ENCODE measurements at regions not wholly inside any gene's neighbourhood (a gene's known extent, or its start where the extent isn't known, plus 50 kb on each side); places are given as distances from the start of the nearest gene placed in this dataset.

DNA sequence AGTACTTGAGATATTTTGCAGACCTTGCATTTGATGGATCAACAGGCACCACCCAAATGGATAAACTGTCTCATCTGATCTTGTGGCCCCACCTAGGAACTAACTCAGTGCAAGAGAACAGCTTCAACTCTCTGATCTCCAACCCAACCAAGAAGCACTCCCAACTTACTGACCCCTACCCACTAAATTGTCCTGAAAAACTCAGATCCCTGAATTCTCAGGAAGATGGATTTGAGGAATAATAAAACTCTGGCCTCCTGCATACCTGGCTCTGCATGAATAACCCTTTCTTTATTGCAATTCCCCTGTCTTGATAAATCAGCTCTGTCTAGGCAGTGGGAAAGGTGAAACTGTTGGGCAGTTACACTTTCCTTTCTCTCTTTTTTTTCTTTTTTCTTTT, 247.9 kb downstream of the ZPLD1 start:
- TF ChIP-seq, protein P1, sequence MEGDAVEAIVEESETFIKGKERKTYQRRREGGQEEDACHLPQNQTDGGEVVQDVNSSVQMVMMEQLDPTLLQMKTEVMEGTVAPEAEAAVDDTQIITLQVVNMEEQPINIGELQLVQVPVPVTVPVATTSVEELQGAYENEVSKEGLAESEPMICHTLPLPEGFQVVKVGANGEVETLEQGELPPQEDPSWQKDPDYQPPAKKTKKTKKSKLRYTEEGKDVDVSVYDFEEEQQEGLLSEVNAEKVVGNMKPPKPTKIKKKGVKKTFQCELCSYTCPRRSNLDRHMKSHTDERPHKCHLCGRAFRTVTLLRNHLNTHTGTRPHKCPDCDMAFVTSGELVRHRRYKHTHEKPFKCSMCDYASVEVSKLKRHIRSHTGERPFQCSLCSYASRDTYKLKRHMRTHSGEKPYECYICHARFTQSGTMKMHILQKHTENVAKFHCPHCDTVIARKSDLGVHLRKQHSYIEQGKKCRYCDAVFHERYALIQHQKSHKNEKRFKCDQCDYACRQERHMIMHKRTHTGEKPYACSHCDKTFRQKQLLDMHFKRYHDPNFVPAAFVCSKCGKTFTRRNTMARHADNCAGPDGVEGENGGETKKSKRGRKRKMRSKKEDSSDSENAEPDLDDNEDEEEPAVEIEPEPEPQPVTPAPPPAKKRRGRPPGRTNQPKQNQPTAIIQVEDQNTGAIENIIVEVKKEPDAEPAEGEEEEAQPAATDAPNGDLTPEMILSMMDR (IDR thresholded peaks at IDR 0.05) = no peak
- TF ChIP-seq ZFX (IDR thresholded peaks at IDR 0.05; ENCODE audit: borderline replicate concordance) = no peak

Data from 22Rv1 (cell line).